ENCODE measurements at regions not wholly inside any gene's neighbourhood (a gene's known extent, or its start where the extent isn't known, plus 50 kb on each side); places are given as distances from the start of the nearest gene placed in this dataset.

GRCh38 chr12:31834150-31834549 lies 105.3 kb upstream of the AMN1 start:
- TF ChIP-seq CTCF (IDR thresholded peaks at IDR 0.05) = no peak
- DNase-seq (no peak), ATAC-seq (no peak)
- Histone ChIP-seq H3K4me1 (peaks cover 0 to 40% of the 10 kb centered on the region in 2 donors), H3K27me3 (no peaks in the 10 kb centered on the region), H3K27ac (peak overlapping the region in 1 of 2 donors; percentile 94), H3K4me3 (no peak overlapping the region), H3K36me3 (no peaks in the 10 kb centered on the region), H3K9me3 (peaks cover 0 to 18% of the 10 kb centered on the region in 2 donors)
- intact Hi-C loops (cut with DNase I) = no loop called here

- ATAC-seq = peak; percentile 64
- DNase-seq = no peak
- no peaks in the 10 kb centered on the region for H3K36me3 ChIP-seq
- TF ChIP-seq CTCF (IDR thresholded peaks at IDR 0.05) = no peak
- H3K27me3 ChIP-seq = no peaks in the 10 kb centered on the region
- H3K4me3 ChIP-seq = no peak overlapping the region
- intact Hi-C loops (cut with DNase I) = no loop called here
- peak overlapping the region in 1 of 2 donors; percentile 94 for H3K27ac ChIP-seq
- peaks cover 0 to 16% of the 10 kb centered on the region in 2 donors for H3K9me3 ChIP-seq
- peaks cover 0 to 40% of the 10 kb centered on the region in 2 donors for H3K4me1 ChIP-seq
Observed at GRCh38 chr12:31832740-31833729, 104.2 kb upstream of the AMN1 start.

- intact Hi-C loops (cut with DNase I) = no loop called here
- no peak for TF ChIP-seq CTCF (IDR thresholded peaks at IDR 0.05)
- Histone ChIP-seq H3K4me3 (no peak overlapping the region), H3K27ac (no peak overlapping the region), H3K4me1 (peaks cover 0 to 13% of the 10 kb centered on the region in 2 donors), H3K9me3 (peaks cover 0 to 25% of the 10 kb centered on the region in 2 donors), H3K36me3 (no peaks in the 10 kb centered on the region), H3K27me3 (no peaks in the 10 kb centered on the region)
- DNase-seq (no peak), ATAC-seq (no peak)
Observed at GRCh38 chr12:31828071-31828470, 99.2 kb upstream of the AMN1 start.

- Histone ChIP-seq H3K4me1 (no peaks in the 10 kb centered on the region), H3K4me3 (no peak overlapping the region), H3K36me3 (no peaks in the 10 kb centered on the region), H3K27ac (no peak overlapping the region), H3K27me3 (no peaks in the 10 kb centered on the region), H3K9me3 (peaks cover 0 to 18% of the 10 kb centered on the region in 2 donors)
- no peak for TF ChIP-seq CTCF (IDR thresholded peaks at IDR 0.05)
- DNase-seq (no peak), ATAC-seq (no peak)
- intact Hi-C loops (cut with DNase I) = no loop called here
Observed at GRCh38 chr12:31822761-31823160, 93.9 kb upstream of the AMN1 start.

DNA sequence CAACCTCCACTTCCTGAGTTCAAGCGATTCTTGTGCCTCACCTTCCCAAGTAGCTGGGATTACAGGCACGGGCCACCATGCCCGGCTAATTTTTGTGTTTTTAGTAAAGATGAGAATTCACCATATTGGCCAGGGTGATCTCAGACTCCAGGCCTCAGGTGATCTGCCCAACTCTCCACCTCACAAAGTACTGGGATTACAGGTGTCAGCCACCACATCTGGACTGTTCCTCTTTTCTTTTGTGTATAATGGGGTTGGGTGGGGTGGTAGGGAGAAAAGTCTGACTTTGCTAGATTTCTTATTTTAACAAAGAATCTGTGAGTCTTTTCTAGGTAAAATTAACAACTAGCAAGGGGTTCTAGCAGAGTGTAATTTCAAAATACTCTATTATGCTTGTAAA lies 92.7 kb upstream of the AMN1 start:
- no peak for TF ChIP-seq CTCF (IDR thresholded peaks at IDR 0.05)
- no peak for ATAC-seq
- DNase-seq = no peak
- Histone ChIP-seq H3K27ac (no peak overlapping the region), H3K9me3 (peaks cover 0 to 18% of the 10 kb centered on the region in 2 donors), H3K4me3 (no peak overlapping the region), H3K36me3 (no peaks in the 10 kb centered on the region), H3K27me3 (no peaks in the 10 kb centered on the region), H3K4me1 (no peaks in the 10 kb centered on the region)
- intact Hi-C loops (cut with DNase I) = no loop called here
